Endothelial cell of umbilical vein (primary cell): ENCODE measurements at regions not wholly inside any gene's neighbourhood (a gene's known extent, or its start where the extent isn't known, plus 50 kb on each side); places are given as distances from the start of the nearest gene placed in this dataset.

Experiments
- BruUV-seq: library from RNA; stranded (reverse); fragments of 400-500 nt; replicated peaks from 2 replicates; lab custom pipeline; 2021; lab: Mats Ljungman, UMichigan
- CTCF ChIA-PET: fragments of 300-600, 350-600 bp; sonication (Branson Sonifier 250); formaldehyde crosslinking; loops from one replicate; lab custom pipeline; 2021; ENCODE audit warnings: antibody characterized with exemption, inconsistent platforms; lab: Charles Lee
- POLR2A ChIA-PET: fragments of 300-600, 350-600 bp; sonication (Branson Sonifier 250); formaldehyde crosslinking; loops from one replicate; lab custom pipeline; 2021; ENCODE audit warnings: antibody characterized with exemption, inconsistent platforms; lab: Charles Lee
- DNase-seq: peaks from one replicate; pipeline ENCODE4 v3.0.0-alpha.2; 2011; ENCODE audit warnings: low read depth, low spot score
- FAIRE-seq: peaks from 2 replicates; lab custom pipeline; 2011; peaks lifted over from hg19 to GRCh38; lab: Jason Lieb, UNC
- H2AFZ ChIP-seq: 2 replicates; pipeline ENCODE4 v1.6.0; 2012; ENCODE audit warnings: low read depth, low read length, control low read depth, inconsistent platforms
- H3K27ac ChIP-seq: 2 replicates; pipeline ENCODE4 v1.5.1; 2011; ENCODE audit warnings: low read depth, mild to moderate bottlenecking, control low read depth, low read length, moderate library complexity; ENCODE audit not compliant: insufficient read depth
- H3K27me3 ChIP-seq, 2 experiments: 2 replicates each; pipeline versions ENCODE4 v1.6.0 to v1.6.1; 2011; ENCODE audit warnings: low read length in 2 of 2, mixed read lengths in 1 of 2; ENCODE audit not compliant: control insufficient read depth in 2 of 2, insufficient read depth in 2 of 2
- H3K36me3 ChIP-seq, 2 experiments: 2 replicates in 1 of 2; 3 replicates in 1 of 2; pipeline ENCODE4 v1.5.1; 2011; ENCODE audit warnings: low read length in 2 of 2, mild to moderate bottlenecking in 1 of 2, moderate library complexity in 1 of 2; ENCODE audit not compliant: control insufficient read depth in 2 of 2, insufficient read depth in 2 of 2; ENCODE audit errors: extremely low read depth in 1 of 2
- H3K4me1 ChIP-seq: 3 replicates; pipeline ENCODE4 v1.5.1; 2011; ENCODE audit warnings: mild to moderate bottlenecking, low read length; ENCODE audit not compliant: control insufficient read depth, insufficient read depth; ENCODE audit errors: extremely low read depth
- H3K4me2 ChIP-seq: 2 replicates; pipeline ENCODE4 v1.6.1; 2011; ENCODE audit warnings: low read length, control low read depth, mixed read lengths; ENCODE audit not compliant: insufficient read depth
- H3K4me3 ChIP-seq, 3 experiments: fragments of 200-600 bp in 1 of 3; sonication (generic), shearing (Covaris generic) in 1 of 3; replicated peaks in 1 of 3; 2 replicates each; pipeline ENCODE4 v1.5.1; 2011 to 2016; ENCODE audit warnings: control low read depth in 3 of 3, low read length in 3 of 3, mild to moderate bottlenecking in 2 of 3, inconsistent platforms in 1 of 3, low read depth in 1 of 3, moderate library complexity in 1 of 3; ENCODE audit not compliant: insufficient read depth in 1 of 3
- H3K79me2 ChIP-seq: 2 replicates; pipeline ENCODE4 v1.6.0; 2012; ENCODE audit warnings: low read length, inconsistent platforms; ENCODE audit not compliant: control insufficient read depth, insufficient read depth
- H3K9ac ChIP-seq: replicated peaks from 2 replicates; pipeline ENCODE3; 2011; ENCODE audit warnings: low read length, control low read depth; ENCODE audit not compliant: insufficient read depth; ENCODE audit errors: extremely low read depth
- H3K9me1 ChIP-seq: replicated peaks from 3 replicates; pipeline ENCODE4 v1.6.0; 2011; ENCODE audit warnings: mild to moderate bottlenecking, low read length; ENCODE audit not compliant: control insufficient read depth, insufficient read depth; ENCODE audit errors: extremely low read depth
- H3K9me3 ChIP-seq: replicated peaks from 2 replicates; pipeline ENCODE4 v1.5.1; 2012; ENCODE audit warnings: low read length, inconsistent platforms; ENCODE audit not compliant: control insufficient read depth, insufficient read depth
- H4K20me1 ChIP-seq: replicated peaks from 2 replicates; pipeline ENCODE3; 2011; ENCODE audit warnings: mild to moderate bottlenecking, low read length; ENCODE audit not compliant: control insufficient read depth, insufficient read depth; ENCODE audit errors: extremely low read depth
- EZH2 ChIP-seq: IDR thresholded peaks from 2 replicates; pipeline ENCODE4 v1.6.1; 2012; ENCODE audit warnings: borderline replicate concordance, low read depth, mild to moderate bottlenecking, moderate library complexity, low read length, inconsistent platforms; ENCODE audit not compliant: severe bottlenecking
- FOS ChIP-seq: IDR thresholded peaks from 2 replicates; pipeline ENCODE4 v1.6.1; 2011; ENCODE audit warnings: mild to moderate bottlenecking, low read length, moderate library complexity, borderline replicate concordance; ENCODE audit not compliant: insufficient read depth
- GATA2 ChIP-seq: IDR thresholded peaks from 2 replicates; pipeline ENCODE4 v1.7.0; 2011; ENCODE audit warnings: low read depth, mild to moderate bottlenecking, moderate library complexity, mixed read lengths, low read length; ENCODE audit not compliant: insufficient read length, insufficient read depth
- JUN ChIP-seq: IDR thresholded peaks from 2 replicates; pipeline ENCODE4 v1.6.1; 2011; ENCODE audit warnings: borderline replicate concordance, low read depth; ENCODE audit not compliant: insufficient read length, insufficient read depth
- MAX ChIP-seq: IDR thresholded peaks from 2 replicates; pipeline ENCODE4 v1.6.1; 2011; ENCODE audit not compliant: insufficient read depth, insufficient read length
- MYC ChIP-seq: IDR thresholded peaks from one replicate; pipeline ENCODE4 v1.6.1; 2011; ENCODE audit warnings: mild to moderate bottlenecking, low read depth, low read length
- POLR2A ChIP-seq: IDR thresholded peaks from 2 replicates; pipeline ENCODE4 v1.6.1; 2012; ENCODE audit warnings: low read depth, mild to moderate bottlenecking, control low read depth, low read length
- POLR2AphosphoS5 ChIP-seq: IDR thresholded peaks from 2 replicates; pipeline ENCODE4 v1.6.1; 2012; ENCODE audit warnings: low read depth, mild to moderate bottlenecking, control low read depth, low read length, moderate library complexity; ENCODE audit not compliant: insufficient read depth
- dilution Hi-C: fragments of 300-500 bp; cut with MboI; formaldehyde crosslinking; loops from one replicate; pipeline ENCODE4 v1.15.0; 2019; ENCODE audit warnings: low sequenced_read_pairs; ENCODE audit not compliant: extremely low pct_ligation_motif_present
- intact Hi-C: fragments of 100-400 bp; cut with micrococcal nuclease; formaldehyde crosslinking; loops from one replicate; pipeline ENCODE4 v1.10.0; 2022
- TF ChIP-seq, protein P1 (sequence below), 2 donors: IDR thresholded peaks; 1 replicate in 1 of 2; 2 replicates in 1 of 2; pipeline ENCODE4 v1.5.1; 2011; ENCODE audit warnings: low read length in 2 of 2, mild to moderate bottlenecking in 2 of 2, moderate library complexity in 2 of 2, control low read depth in 1 of 2, inconsistent platforms in 1 of 2, low read depth in 1 of 2; ENCODE audit not compliant: insufficient read depth in 1 of 2; ENCODE audit errors: extremely low read depth in 1 of 2

DNA sequence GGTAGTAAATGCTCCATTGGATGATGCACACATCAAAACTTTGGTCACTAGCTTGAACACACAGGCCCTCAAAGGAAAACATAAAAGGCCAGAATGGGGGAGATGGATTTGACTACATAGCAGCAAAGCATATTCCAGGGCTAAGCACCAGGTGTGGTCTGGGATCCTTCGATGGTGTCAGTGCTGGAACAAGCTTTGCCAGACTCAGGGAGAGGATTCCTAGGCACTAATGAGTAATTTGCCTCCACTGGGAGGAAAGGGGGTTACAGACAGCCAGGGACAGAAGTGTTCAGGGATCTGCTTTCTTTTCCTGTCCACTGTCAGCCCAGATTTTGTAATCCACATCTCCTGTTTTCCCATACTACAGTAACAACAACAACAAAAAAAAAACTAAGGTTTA, 157.2 kb upstream of the OBI1 start:
- Histone ChIP-seq H3K27ac (no peak overlapping the region), H3K9me1 (no peaks in the 10 kb centered on the region), H3K79me2 (no peaks in the 10 kb centered on the region), H3K9ac (no peak overlapping the region), H3K4me3 (no peak overlapping the region), H3K9me3 (no peaks in the 10 kb centered on the region), H3K4me1 (no peaks in the 10 kb centered on the region), H3K27me3 (no peaks in the 10 kb centered on the region), H2AFZ (no peak overlapping the region), H4K20me1 (no peaks in the 10 kb centered on the region), H3K36me3 (no peaks in the 10 kb centered on the region), H3K4me2 (no peak overlapping the region)
- FAIRE-seq, result no peak
- intact Hi-C loops (no loop called here), dilution Hi-C loops (no loop called here)
- no peak for DNase-seq
- no TSS peak for BruUV-seq
- no peak for TF ChIP-seq GATA2
- no peak for TF ChIP-seq POLR2AphosphoS5
- TF ChIP-seq POLR2A, result no peak
- no peak for TF ChIP-seq FOS
- TF ChIP-seq MYC, result no peak
- no peak for TF ChIP-seq MAX
- no peak for TF ChIP-seq EZH2
- TF ChIP-seq, protein P1, sequence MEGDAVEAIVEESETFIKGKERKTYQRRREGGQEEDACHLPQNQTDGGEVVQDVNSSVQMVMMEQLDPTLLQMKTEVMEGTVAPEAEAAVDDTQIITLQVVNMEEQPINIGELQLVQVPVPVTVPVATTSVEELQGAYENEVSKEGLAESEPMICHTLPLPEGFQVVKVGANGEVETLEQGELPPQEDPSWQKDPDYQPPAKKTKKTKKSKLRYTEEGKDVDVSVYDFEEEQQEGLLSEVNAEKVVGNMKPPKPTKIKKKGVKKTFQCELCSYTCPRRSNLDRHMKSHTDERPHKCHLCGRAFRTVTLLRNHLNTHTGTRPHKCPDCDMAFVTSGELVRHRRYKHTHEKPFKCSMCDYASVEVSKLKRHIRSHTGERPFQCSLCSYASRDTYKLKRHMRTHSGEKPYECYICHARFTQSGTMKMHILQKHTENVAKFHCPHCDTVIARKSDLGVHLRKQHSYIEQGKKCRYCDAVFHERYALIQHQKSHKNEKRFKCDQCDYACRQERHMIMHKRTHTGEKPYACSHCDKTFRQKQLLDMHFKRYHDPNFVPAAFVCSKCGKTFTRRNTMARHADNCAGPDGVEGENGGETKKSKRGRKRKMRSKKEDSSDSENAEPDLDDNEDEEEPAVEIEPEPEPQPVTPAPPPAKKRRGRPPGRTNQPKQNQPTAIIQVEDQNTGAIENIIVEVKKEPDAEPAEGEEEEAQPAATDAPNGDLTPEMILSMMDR (IDR thresholded peaks at IDR 0.05; ENCODE audit: extremely low read depth in 1 of 2, insufficient read depth in 1 of 2, low read depth in 1 of 2, low read length in 2 of 2), result no peak
- TF ChIP-seq JUN, result no peak
- POLR2A ChIA-PET, result no interaction called here
- CTCF ChIA-PET, result no interaction called here
